ENCODE measurements at regions not wholly inside any gene's neighbourhood (a gene's known extent, or its start where the extent isn't known, plus 50 kb on each side); places are given as distances from the start of the nearest gene placed in this dataset.

GRCh38 chr5:136665331-136665730 is 300.0 kb upstream of the TRPC7 start:
- TF ChIP-seq MXI1 (conservative IDR thresholded peaks at IDR 0.05; ENCODE audit: poor library complexity, severe bottlenecking): no peak
- no peak for TF ChIP-seq POLR2AphosphoS5 (IDR thresholded peaks at IDR 0.05)
- TF ChIP-seq CTCF (IDR thresholded peaks at IDR 0.05; ENCODE audit: poor library complexity, severe bottlenecking): no peak
- TF ChIP-seq REST (IDR thresholded peaks at IDR 0.05; ENCODE audit: borderline replicate concordance): no peak
- no peak for TF ChIP-seq RAD21 (conservative IDR thresholded peaks at IDR 0.05)
- no peak for TF ChIP-seq EZH2 (IDR thresholded peaks at IDR 0.05; ENCODE audit: borderline replicate concordance, insufficient read depth, low read length, poor library complexity, severe bottlenecking)
- TF ChIP-seq EP300 (conservative IDR thresholded peaks at IDR 0.05; ENCODE audit: poor library complexity, severe bottlenecking): no peak
- no peak for TF ChIP-seq SMC3 (conservative IDR thresholded peaks at IDR 0.05; ENCODE audit: poor library complexity)
- no peak for TF ChIP-seq TAF1 (IDR thresholded peaks at IDR 0.05; ENCODE audit: low read depth)
- Histone ChIP-seq H3K27ac (ENCODE audit: low read length) (no peak overlapping the region), H4K20me1 (ENCODE audit: insufficient read depth) (no peaks in the 10 kb centered on the region), H3K9ac (ENCODE audit: low read length) (no peak overlapping the region), H3K9me3 (ENCODE audit: low read length) (no peaks in the 10 kb centered on the region), H3K9me2 (ENCODE audit: insufficient read depth, low read length) (no peaks in the 10 kb centered on the region), H3K4me2 (ENCODE audit: low read length) (no peak overlapping the region), H3K36me3 (ENCODE audit: insufficient read depth, low read length) (no peaks in the 10 kb centered on the region), H3K27me3 (ENCODE audit: insufficient read depth, low read depth, low read length) (no peaks in the 10 kb centered on the region), H3F3A (ENCODE audit: insufficient read depth, low read length, poor library complexity, severe bottlenecking) (no peaks in the 10 kb centered on the region), H3K4me3 (ENCODE audit: low read length) (no peak overlapping the region), H2AFZ (ENCODE audit: low read depth, low read length) (no peak overlapping the region), H3K79me2 (replicated peaks; ENCODE audit: insufficient read depth, low read length) (no peaks in the 10 kb centered on the region)

GRCh38 chr5:136661026-136661425 is 295.7 kb upstream of the TRPC7 start:
- no peak overlapping the region for H3K9ac ChIP-seq (ENCODE audit: low read length)
- no peak overlapping the region for H3K4me3 ChIP-seq (ENCODE audit: low read length)
- H4K20me1 ChIP-seq (ENCODE audit: insufficient read depth): no peaks in the 10 kb centered on the region
- no peak for TF ChIP-seq EZH2 (IDR thresholded peaks at IDR 0.05; ENCODE audit: borderline replicate concordance, insufficient read depth, low read length, poor library complexity, severe bottlenecking)
- TF ChIP-seq POLR2AphosphoS5 (IDR thresholded peaks at IDR 0.05): no peak
- TF ChIP-seq RAD21 (conservative IDR thresholded peaks at IDR 0.05): no peak
- no peak for TF ChIP-seq EP300 (conservative IDR thresholded peaks at IDR 0.05; ENCODE audit: poor library complexity, severe bottlenecking)
- TF ChIP-seq SMC3 (conservative IDR thresholded peaks at IDR 0.05; ENCODE audit: poor library complexity): no peak
- no peak for TF ChIP-seq TAF1 (IDR thresholded peaks at IDR 0.05; ENCODE audit: low read depth)
- no peak for TF ChIP-seq CTCF (IDR thresholded peaks at IDR 0.05; ENCODE audit: poor library complexity, severe bottlenecking)
- TF ChIP-seq MXI1 (conservative IDR thresholded peaks at IDR 0.05; ENCODE audit: poor library complexity, severe bottlenecking): no peak
- no peak for TF ChIP-seq REST (IDR thresholded peaks at IDR 0.05; ENCODE audit: borderline replicate concordance)
- no peak overlapping the region for H2AFZ ChIP-seq (ENCODE audit: low read depth, low read length)
- H3K9me2 ChIP-seq (ENCODE audit: insufficient read depth, low read length): no peaks in the 10 kb centered on the region
- H3K27ac ChIP-seq (ENCODE audit: low read length): no peak overlapping the region
- no peaks in the 10 kb centered on the region for H3F3A ChIP-seq (ENCODE audit: insufficient read depth, low read length, poor library complexity, severe bottlenecking)
- no peaks in the 10 kb centered on the region for H3K9me3 ChIP-seq (ENCODE audit: low read length)
- H3K79me2 ChIP-seq (replicated peaks; ENCODE audit: insufficient read depth, low read length): no peaks in the 10 kb centered on the region
- no peaks in the 10 kb centered on the region for H3K27me3 ChIP-seq (ENCODE audit: insufficient read depth, low read depth, low read length)
- H3K4me2 ChIP-seq (ENCODE audit: low read length): no peak overlapping the region
- no peaks in the 10 kb centered on the region for H3K36me3 ChIP-seq (ENCODE audit: insufficient read depth, low read length)

Data from neural cell (in vitro differentiated cells).